B cell (primary cell): ENCODE measurements at regions not wholly inside any gene's neighbourhood (a gene's known extent, or its start where the extent isn't known, plus 50 kb on each side); places are given as distances from the start of the nearest gene placed in this dataset.

ENCODE experiments used
- ATAC-seq: fragments of 200-7000 bp; cut with Tn5 transposase; one replicate; pipeline ENCODE4 v1.10.0; 2021; ENCODE audit warnings: low read depth, mild to moderate bottlenecking, moderate number of reproducible peaks, moderate library complexity
- CTCF ChIA-PET: fragments of 350-600 bp; sonication (Branson Sonifier 250); formaldehyde crosslinking; loops from one replicate; lab custom pipeline; 2021; ENCODE audit warnings: antibody characterized with exemption, inconsistent platforms; lab: Charles Lee
- POLR2A ChIA-PET: fragments of 350-600 bp; sonication (Branson Sonifier 250); formaldehyde crosslinking; loops from one replicate; lab custom pipeline; 2021; ENCODE audit warnings: antibody characterized with exemption; lab: Charles Lee
- DNase-seq: peaks from one replicate; pipeline ENCODE4 v3.0.0; 2013
- H2AFZ ChIP-seq: 2 replicates; pipeline ENCODE4 v1.6.1; 2012; ENCODE audit warnings: mild to moderate bottlenecking, low read depth, low read length; ENCODE audit not compliant: insufficient read depth, poor library complexity, severe bottlenecking
- H3K27ac ChIP-seq, 2 donors: 1 replicate in 1 of 2; 2 replicates in 1 of 2; pipeline ENCODE4 v1.5.1; 2012 to 2013; ENCODE audit warnings: low read length in 2 of 2, mild to moderate bottlenecking in 2 of 2, moderate library complexity in 1 of 2
- H3K27me3 ChIP-seq, 4 experiments: fragments of 200-600 bp in 1 of 4; sonication (generic) in 1 of 4; replicated peaks in 1 of 4; 1 replicate in 2 of 4; 2 replicates in 2 of 4; pipeline versions ENCODE4 v1.6.1 to v1.7.0; 2013 to 2016; ENCODE audit warnings: low read length in 3 of 4, mild to moderate bottlenecking in 2 of 4, mixed read lengths in 1 of 4, moderate library complexity in 1 of 4; ENCODE audit not compliant: insufficient read depth in 4 of 4, control insufficient read depth in 3 of 4; ENCODE audit errors: control extremely low read depth in 1 of 4
- H3K36me3 ChIP-seq, 2 experiments: replicated peaks in 1 of 2; 1 replicate in 1 of 2; 2 replicates in 1 of 2; pipeline versions ENCODE4 v1.6.1 to v1.7.1; 2013; ENCODE audit warnings: low read length in 1 of 2; ENCODE audit not compliant: insufficient read depth in 2 of 2, control insufficient read depth in 1 of 2; ENCODE audit errors: control extremely low read depth in 1 of 2, extremely low read depth in 1 of 2
- H3K4me1 ChIP-seq, 2 donors: fragments of 200-600 bp in 1 of 2; sonication (generic) in 1 of 2; 1 replicate in 1 of 2; 2 replicates in 1 of 2; pipeline versions ENCODE4 v1.5.1 to v1.6.1; 2013 to 2017; ENCODE audit warnings: low read length in 2 of 2; ENCODE audit not compliant: control insufficient read depth in 2 of 2, insufficient read depth in 2 of 2
- H3K4me2 ChIP-seq: replicated peaks from 2 replicates; pipeline ENCODE3; 2012; ENCODE audit warnings: mild to moderate bottlenecking, low read depth, low read length; ENCODE audit not compliant: poor library complexity, severe bottlenecking
- H3K4me3 ChIP-seq, 5 experiments: fragments of 200-600 bp in 1 of 5; sonication (generic) in 1 of 5; 1 replicate in 3 of 5; 2 replicates in 2 of 5; pipeline versions ENCODE4 v1.5.1 to v1.7.0; 2011 to 2016; ENCODE audit warnings: low read length in 4 of 5, mild to moderate bottlenecking in 4 of 5, low read depth in 2 of 5, control low read depth in 1 of 5, moderate library complexity in 1 of 5; ENCODE audit not compliant: insufficient read depth in 1 of 5; ENCODE audit errors: control extremely low read depth in 1 of 5, extremely low read depth in 1 of 5
- H3K79me2 ChIP-seq: fragments of 200-600 bp; sonication (generic); one replicate; pipeline ENCODE4 v1.6.0; 2016; ENCODE audit warnings: low read length; ENCODE audit not compliant: control insufficient read depth, insufficient read depth
- H3K9ac ChIP-seq: fragments of 200-600 bp; sonication (generic); 2 replicates; pipeline ENCODE4 v1.6.1; 2017; ENCODE audit warnings: mild to moderate bottlenecking, low read length, moderate library complexity
- H3K9me3 ChIP-seq, 3 donors: one replicate each; pipeline versions ENCODE4 v1.6.1 to v1.7.1; 2013; ENCODE audit warnings: low read length in 2 of 3; ENCODE audit not compliant: control insufficient read depth in 2 of 3, insufficient read depth in 1 of 3; ENCODE audit errors: control extremely low read depth in 1 of 3
- H4K20me1 ChIP-seq: 2 replicates; pipeline ENCODE4 v1.6.0; 2012; ENCODE audit warnings: mild to moderate bottlenecking, low read length; ENCODE audit not compliant: insufficient read depth, control insufficient read depth, poor library complexity, severe bottlenecking
- H3K27ac Mint-ChIP-seq: one replicate; pipeline ENCODE4 v1.8.0; 2021; ENCODE audit warnings: mixed read lengths
- H3K27me3 Mint-ChIP-seq: one replicate; pipeline ENCODE4 v1.8.0; 2021; ENCODE audit warnings: mixed read lengths
- H3K4me1 Mint-ChIP-seq: one replicate; pipeline ENCODE4 v1.8.0; 2021; ENCODE audit warnings: mixed read lengths
- H3K4me3 Mint-ChIP-seq: one replicate; pipeline ENCODE4 v1.8.0; 2021; ENCODE audit warnings: mixed read lengths
- H3K9me3 Mint-ChIP-seq: one replicate; pipeline ENCODE4 v1.8.0; 2022; ENCODE audit warnings: mixed read lengths; ENCODE audit not compliant: insufficient read depth
- EZH2 ChIP-seq: IDR thresholded peaks from 2 replicates; pipeline ENCODE4 v1.6.1; 2012; ENCODE audit warnings: borderline replicate concordance, low read depth, mild to moderate bottlenecking, moderate library complexity, low read length; ENCODE audit not compliant: insufficient read depth, poor library complexity, severe bottlenecking
- WGBS: methylation state at CpG from one replicate; pipeline ENCODE4 v1.1.5; 2013; ENCODE audit warnings: missing lambda C conversion rate; ENCODE audit not compliant: insufficient coverage; 5-methylcytosine and 5-hydroxymethylcytosine counted together
- intact Hi-C: fragments of 100-400 bp; cut with micrococcal nuclease; formaldehyde crosslinking; loops from one replicate; pipeline ENCODE4 v1.10.0; 2022
- TF ChIP-seq, protein P1 (sequence below): fragments of 200-600 bp; IDR thresholded peaks from one replicate; pipeline ENCODE4 v1.8.0; 2022; ENCODE audit warnings: antibody characterized with exemption, mild to moderate bottlenecking

DNA sequence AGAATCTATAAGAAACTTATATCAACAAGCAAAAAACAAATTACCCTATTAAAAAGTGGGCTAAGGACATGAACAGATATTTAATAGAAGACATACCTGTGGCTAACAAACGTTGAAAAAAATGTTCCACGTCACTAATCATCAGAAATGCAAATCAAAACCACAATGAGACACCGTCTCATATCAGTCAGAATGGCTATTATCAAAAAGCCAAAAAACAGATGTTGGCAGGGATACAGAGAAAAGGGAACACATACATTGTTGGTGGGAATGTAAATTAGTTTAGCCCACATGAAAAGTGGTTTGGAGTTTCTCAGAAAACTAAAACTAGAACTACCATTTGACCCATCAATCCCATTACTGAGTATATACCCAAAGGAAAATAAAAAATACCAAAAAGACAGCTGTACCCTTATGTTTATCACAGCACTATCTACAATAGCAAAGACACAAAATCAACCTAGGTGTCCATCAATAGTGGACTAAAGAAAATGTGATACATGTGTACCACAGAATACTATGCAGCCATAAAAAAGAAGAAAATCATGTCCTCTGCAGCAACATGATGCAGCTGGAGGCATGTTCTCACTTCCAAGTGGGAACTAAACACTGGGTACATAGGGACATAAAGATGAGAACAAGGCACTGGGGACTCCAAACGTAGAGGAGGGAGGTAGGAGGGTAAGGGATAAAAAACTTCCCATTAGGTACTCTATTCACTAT, 83.8 kb upstream of the TMEM168 start:
- no peak overlapping the region for H3K4me3 ChIP-seq
- no peak overlapping the region for H2AFZ ChIP-seq
- no CpG with 5 or more reads among the region's 4 CpGs for whole genome bisulfite sequencing
- H3K79me2 ChIP-seq: peaks cover 52% of the 10 kb centered on the region
- no peak overlapping the region for H3K27ac ChIP-seq
- DNase-seq (peak; percentile 34), ATAC-seq (no peak)
- peak overlapping the region; percentile 51 for H3K27ac Mint-ChIP-seq
- no peaks in the 10 kb centered on the region for H3K36me3 ChIP-seq
- H3K4me2 ChIP-seq: no peak overlapping the region
- H4K20me1 ChIP-seq: peaks cover 12% of the 10 kb centered on the region
- no peaks in the 10 kb centered on the region for H3K27me3 Mint-ChIP-seq
- ChIA-PET POLR2A (no interaction called here), CTCF (no interaction called here)
- no peaks in the 10 kb centered on the region for H3K9me3 Mint-ChIP-seq
- H3K9me3 ChIP-seq: peaks cover 0 to 3% (median 2%) of the 10 kb centered on the region in 3 donors
- no peaks in the 10 kb centered on the region for H3K27me3 ChIP-seq
- peaks cover 64% of the 10 kb centered on the region for H3K4me1 Mint-ChIP-seq
- TF ChIP-seq, protein P1, sequence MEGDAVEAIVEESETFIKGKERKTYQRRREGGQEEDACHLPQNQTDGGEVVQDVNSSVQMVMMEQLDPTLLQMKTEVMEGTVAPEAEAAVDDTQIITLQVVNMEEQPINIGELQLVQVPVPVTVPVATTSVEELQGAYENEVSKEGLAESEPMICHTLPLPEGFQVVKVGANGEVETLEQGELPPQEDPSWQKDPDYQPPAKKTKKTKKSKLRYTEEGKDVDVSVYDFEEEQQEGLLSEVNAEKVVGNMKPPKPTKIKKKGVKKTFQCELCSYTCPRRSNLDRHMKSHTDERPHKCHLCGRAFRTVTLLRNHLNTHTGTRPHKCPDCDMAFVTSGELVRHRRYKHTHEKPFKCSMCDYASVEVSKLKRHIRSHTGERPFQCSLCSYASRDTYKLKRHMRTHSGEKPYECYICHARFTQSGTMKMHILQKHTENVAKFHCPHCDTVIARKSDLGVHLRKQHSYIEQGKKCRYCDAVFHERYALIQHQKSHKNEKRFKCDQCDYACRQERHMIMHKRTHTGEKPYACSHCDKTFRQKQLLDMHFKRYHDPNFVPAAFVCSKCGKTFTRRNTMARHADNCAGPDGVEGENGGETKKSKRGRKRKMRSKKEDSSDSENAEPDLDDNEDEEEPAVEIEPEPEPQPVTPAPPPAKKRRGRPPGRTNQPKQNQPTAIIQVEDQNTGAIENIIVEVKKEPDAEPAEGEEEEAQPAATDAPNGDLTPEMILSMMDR: no peak
- no peak for TF ChIP-seq EZH2
- intact Hi-C loops: no loop called here
- peaks cover 15 to 16% of the 10 kb centered on the region in 2 donors for H3K4me1 ChIP-seq
- H3K9ac ChIP-seq: no peak overlapping the region
- peak overlapping the region; percentile 0 for H3K4me3 Mint-ChIP-seq

DNA sequence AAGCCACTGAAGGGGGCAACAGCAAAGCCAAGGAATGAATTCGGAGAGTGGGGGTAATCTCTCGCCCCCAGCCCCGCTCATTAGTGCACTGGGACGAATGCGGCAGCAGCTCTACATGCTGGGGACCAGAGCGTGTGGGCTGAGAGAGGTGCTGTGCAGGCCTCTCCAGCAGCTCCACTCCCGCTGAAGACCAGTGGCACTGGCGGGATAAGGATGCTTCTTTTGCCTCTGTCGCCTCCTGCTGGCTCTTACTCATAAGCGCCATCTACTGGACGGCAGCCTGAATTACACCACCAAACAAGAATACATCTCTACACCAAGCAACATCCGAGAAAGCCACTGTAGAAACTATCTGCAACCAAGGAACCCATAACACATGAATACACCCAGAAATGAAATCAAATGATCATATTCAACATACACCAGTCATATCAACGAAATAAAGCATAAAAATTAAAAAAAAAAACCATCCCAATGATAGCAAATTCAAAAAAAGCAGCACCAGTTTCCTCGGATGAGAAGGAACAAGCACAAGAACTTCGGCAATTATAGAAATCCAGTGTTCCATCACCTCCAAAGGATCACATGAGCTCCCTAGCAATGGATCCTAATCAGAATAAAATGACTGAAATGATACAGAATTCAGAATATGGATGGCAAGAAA, 79.0 kb upstream of the TMEM168 start:
- peak; percentile 63 for DNase-seq
- H3K9ac ChIP-seq: no peak overlapping the region
- Mint-ChIP-seq H3K4me3 (no peak overlapping the region), H3K27me3 (no peaks in the 10 kb centered on the region), H3K4me1 (peaks cover 56% of the 10 kb centered on the region), H3K9me3 (no peaks in the 10 kb centered on the region), H3K27ac (no peak overlapping the region)
- H3K27me3 ChIP-seq: no peaks in the 10 kb centered on the region
- peaks cover 47% of the 10 kb centered on the region for H3K79me2 ChIP-seq
- H3K9me3 ChIP-seq: peaks cover 0 to 10% (median 2%) of the 10 kb centered on the region in 3 donors
- no peak overlapping the region for H3K4me3 ChIP-seq
- peak; percentile 76 for ATAC-seq
- intact Hi-C loops: loop anchor here (1.0 kb wide), 1 partner anchor 319 kb away; no protein-coding TSS in a partner anchor
- no peak for TF ChIP-seq EZH2
- TF ChIP-seq, protein P1: peak; percentile 94
- peaks cover 20% of the 10 kb centered on the region for H4K20me1 ChIP-seq
- no peak overlapping the region for H2AFZ ChIP-seq
- CTCF ChIA-PET: interaction anchor here (0.6 to 2.3 kb wide), 6 partner anchors 9 to 387 kb away, joined by 3 to 11 read pairs (median 5); no protein-coding TSS in a partner anchor
- H3K4me1 ChIP-seq: peaks cover 13 to 15% of the 10 kb centered on the region in 2 donors
- H3K4me2 ChIP-seq: no peak overlapping the region
- H3K36me3 ChIP-seq: no peaks in the 10 kb centered on the region
- POLR2A ChIA-PET: no interaction called here
- H3K27ac ChIP-seq: no peak overlapping the region
- 86% methylated on average over 13 of the region's 15 CpGs for WGBS
